ENCODE measurements at regions not wholly inside any gene's neighbourhood (a gene's known extent, or its start where the extent isn't known, plus 50 kb on each side); places are given as distances from the start of the nearest gene placed in this dataset.

DNA sequence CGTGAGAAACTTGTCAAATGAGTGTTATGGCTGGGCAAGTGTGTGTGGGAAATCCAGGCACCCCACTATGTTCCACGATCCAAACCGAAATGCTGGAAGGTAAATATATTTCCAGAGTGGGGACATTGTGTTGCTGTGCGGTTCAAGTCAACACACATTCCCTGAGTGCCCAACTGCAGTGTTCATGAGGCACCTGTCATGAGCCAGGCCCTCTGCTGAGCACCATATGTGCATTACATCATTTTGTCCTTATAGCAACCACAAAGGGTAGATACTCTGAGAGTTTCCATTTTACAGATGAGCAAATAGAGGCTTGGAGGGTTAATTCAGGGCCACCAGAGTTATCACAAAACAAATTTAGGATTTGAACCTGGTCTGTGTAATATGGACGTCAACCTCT, 59.9 kb upstream of the SOD1 start:
- Histone ChIP-seq H3K36me3 (ENCODE audit: insufficient read depth, low read length) (no peaks in the 10 kb centered on the region), H4K20me1 (ENCODE audit: insufficient read depth, low read length) (no peaks in the 10 kb centered on the region), H3K4me2 (ENCODE audit: insufficient read depth, low read length) (no peak overlapping the region), H3K79me2 (ENCODE audit: insufficient read depth, low read length) (no peaks in the 10 kb centered on the region), H3K4me1 (ENCODE audit: insufficient read depth, low read length) (no peaks in the 10 kb centered on the region), H2AFZ (ENCODE audit: low read length) (no peak overlapping the region), H3K9me3 (ENCODE audit: low read depth, low read length) (no peaks in the 10 kb centered on the region), H3K4me3 (ENCODE audit: insufficient read depth, low read length) (no peak overlapping the region), H3K27me3 (ENCODE audit: insufficient read depth, low read length) (no peaks in the 10 kb centered on the region), H3K27ac (ENCODE audit: low read depth, low read length) (no peak overlapping the region)
- no peak for DNase-seq (ENCODE audit: insufficient read length, low spot score, missing footprints)
- TF ChIP-seq CTCF (IDR thresholded peaks at IDR 0.05; ENCODE audit: extremely low read depth, low read depth, low read length): no peak

DNA sequence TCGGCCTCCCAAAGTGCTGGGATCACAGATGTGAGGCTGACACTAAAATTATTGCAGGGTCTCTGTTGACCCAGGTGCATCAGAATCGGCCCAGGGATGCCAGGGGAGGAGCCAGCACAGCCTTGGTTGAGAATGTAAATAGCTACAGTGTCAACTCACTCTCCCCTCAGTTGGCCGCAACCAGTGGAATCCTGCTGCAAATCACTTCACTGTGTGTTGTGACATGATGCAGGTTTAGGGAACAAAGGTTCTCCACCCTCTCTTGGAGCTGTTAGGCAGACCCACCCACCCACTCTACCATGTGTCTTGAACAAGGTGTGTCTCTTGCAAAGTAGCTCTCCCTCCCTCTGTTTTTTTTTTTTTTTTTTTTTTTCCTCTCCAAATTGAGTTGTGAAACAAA, 60.5 kb upstream of the SOD1 start:
- Histone ChIP-seq H3K4me3 (ENCODE audit: insufficient read depth, low read length) (no peak overlapping the region), H3K4me2 (ENCODE audit: insufficient read depth, low read length) (no peak overlapping the region), H3K4me1 (ENCODE audit: insufficient read depth, low read length) (no peaks in the 10 kb centered on the region), H3K79me2 (ENCODE audit: insufficient read depth, low read length) (no peaks in the 10 kb centered on the region), H2AFZ (ENCODE audit: low read length) (no peak overlapping the region), H4K20me1 (ENCODE audit: insufficient read depth, low read length) (no peaks in the 10 kb centered on the region), H3K27ac (ENCODE audit: low read depth, low read length) (no peak overlapping the region), H3K27me3 (ENCODE audit: insufficient read depth, low read length) (no peaks in the 10 kb centered on the region), H3K9me3 (ENCODE audit: low read depth, low read length) (no peaks in the 10 kb centered on the region), H3K36me3 (ENCODE audit: insufficient read depth, low read length) (no peaks in the 10 kb centered on the region)
- no peak for TF ChIP-seq CTCF (IDR thresholded peaks at IDR 0.05; ENCODE audit: extremely low read depth, low read depth, low read length)
- no peak for DNase-seq (ENCODE audit: insufficient read length, low spot score, missing footprints)

GRCh38 chr21:31597683-31598082, 61.8 kb upstream of the SOD1 start:
- TF ChIP-seq CTCF (IDR thresholded peaks at IDR 0.05; ENCODE audit: extremely low read depth, low read depth, low read length): no peak
- Histone ChIP-seq H3K4me1 (ENCODE audit: insufficient read depth, low read length) (no peaks in the 10 kb centered on the region), H3K36me3 (ENCODE audit: insufficient read depth, low read length) (no peaks in the 10 kb centered on the region), H3K27me3 (ENCODE audit: insufficient read depth, low read length) (no peaks in the 10 kb centered on the region), H3K27ac (ENCODE audit: low read depth, low read length) (no peak overlapping the region), H3K4me2 (ENCODE audit: insufficient read depth, low read length) (no peak overlapping the region), H3K4me3 (ENCODE audit: insufficient read depth, low read length) (no peak overlapping the region), H3K9me3 (ENCODE audit: low read depth, low read length) (no peaks in the 10 kb centered on the region), H2AFZ (ENCODE audit: low read length) (no peak overlapping the region), H3K79me2 (ENCODE audit: insufficient read depth, low read length) (no peaks in the 10 kb centered on the region), H4K20me1 (ENCODE audit: insufficient read depth, low read length) (no peaks in the 10 kb centered on the region)
- no peak for DNase-seq (ENCODE audit: insufficient read length, low spot score, missing footprints)

GRCh38 chr21:31596055-31596454, 63.4 kb upstream of the SOD1 start:
- Histone ChIP-seq H3K79me2 (ENCODE audit: insufficient read depth, low read length) (no peaks in the 10 kb centered on the region), H3K4me2 (ENCODE audit: insufficient read depth, low read length) (no peak overlapping the region), H3K36me3 (ENCODE audit: insufficient read depth, low read length) (no peaks in the 10 kb centered on the region), H4K20me1 (ENCODE audit: insufficient read depth, low read length) (no peaks in the 10 kb centered on the region), H3K27me3 (ENCODE audit: insufficient read depth, low read length) (no peaks in the 10 kb centered on the region), H3K27ac (ENCODE audit: low read depth, low read length) (no peak overlapping the region), H3K9me3 (ENCODE audit: low read depth, low read length) (no peaks in the 10 kb centered on the region), H2AFZ (ENCODE audit: low read length) (no peak overlapping the region), H3K4me3 (ENCODE audit: insufficient read depth, low read length) (no peak overlapping the region), H3K4me1 (ENCODE audit: insufficient read depth, low read length) (no peaks in the 10 kb centered on the region)
- TF ChIP-seq CTCF (IDR thresholded peaks at IDR 0.05; ENCODE audit: extremely low read depth, low read depth, low read length): no peak
- no peak for DNase-seq (ENCODE audit: insufficient read length, low spot score, missing footprints)
